H9 (cell line): ENCODE measurements at regions not wholly inside any gene's neighbourhood (a gene's known extent, or its start where the extent isn't known, plus 50 kb on each side); places are given as distances from the start of the nearest gene placed in this dataset.

Source experiments
- DNase-seq: peaks from one replicate; pipeline ENCODE4 v3.0.0-alpha.2; 2017
- H2AFZ ChIP-seq: one replicate; pipeline ENCODE4 v1.6.1; 2013; ENCODE audit warnings: mild to moderate bottlenecking, low read length, control low read depth, moderate library complexity
- H2AK5ac ChIP-seq: 2 replicates; pipeline ENCODE4 v1.6.1; 2013; ENCODE audit warnings: low read length, control low read depth, mixed read lengths; ENCODE audit not compliant: insufficient read length
- H2BK120ac ChIP-seq: one replicate; pipeline ENCODE4 v1.6.1; 2013; ENCODE audit warnings: low read depth, mild to moderate bottlenecking, low read length, control low read depth, inconsistent platforms; ENCODE audit not compliant: poor library complexity, severe bottlenecking
- H2BK12ac ChIP-seq: 2 replicates; pipeline ENCODE4 v1.6.1; 2013; ENCODE audit warnings: low read length, control low read depth, mixed read lengths, low read depth; ENCODE audit not compliant: insufficient read length
- H2BK15ac ChIP-seq: 2 replicates; pipeline ENCODE4 v1.6.1; 2013; ENCODE audit warnings: low read depth, low read length, control low read depth
- H2BK20ac ChIP-seq: one replicate; pipeline ENCODE4 v1.6.1; 2013; ENCODE audit warnings: low read depth, mild to moderate bottlenecking, low read length, control low read depth, inconsistent platforms; ENCODE audit not compliant: poor library complexity, severe bottlenecking
- H2BK5ac ChIP-seq: 2 replicates; pipeline ENCODE4 v1.6.1; 2013; ENCODE audit warnings: low read length, control low read depth, mixed read lengths; ENCODE audit not compliant: insufficient read length
- H3K14ac ChIP-seq: 2 replicates; pipeline ENCODE4 v1.6.1; 2013; ENCODE audit warnings: low read length, control low read depth; ENCODE audit not compliant: insufficient read depth
- H3K18ac ChIP-seq: 2 replicates; pipeline ENCODE4 v1.6.1; 2013; ENCODE audit warnings: low read depth, mild to moderate bottlenecking, mixed read lengths, low read length, control low read depth; ENCODE audit not compliant: insufficient read length
- H3K23ac ChIP-seq: 2 replicates; pipeline ENCODE4 v1.6.1; 2013; ENCODE audit warnings: low read length, control low read depth, mixed read lengths, low read depth; ENCODE audit not compliant: insufficient read length
- H3K23me2 ChIP-seq: 2 replicates; pipeline ENCODE4 v1.6.1; 2013; ENCODE audit warnings: low read depth, mild to moderate bottlenecking, mixed read lengths, low read length, control low read depth; ENCODE audit not compliant: insufficient read length, poor library complexity, severe bottlenecking
- H3K27ac ChIP-seq: 2 replicates; pipeline ENCODE4 v1.5.1; 2013; ENCODE audit warnings: low read length, control low read depth, mixed read lengths, low read depth; ENCODE audit not compliant: insufficient read length
- H3K27me3 ChIP-seq: 2 replicates; pipeline ENCODE4 v1.6.1; 2013; ENCODE audit warnings: low read length, control low read depth, inconsistent platforms; ENCODE audit not compliant: insufficient read depth
- H3K4ac ChIP-seq: 2 replicates; pipeline ENCODE4 v1.6.1; 2013; ENCODE audit warnings: low read depth, mild to moderate bottlenecking, control low read depth, inconsistent platforms, low read length, moderate library complexity
- H3K4me1 ChIP-seq: 2 replicates; pipeline ENCODE4 v1.6.1; 2013; ENCODE audit warnings: low read length, control low read depth, inconsistent platforms; ENCODE audit not compliant: insufficient read depth
- H3K4me2 ChIP-seq: 2 replicates; pipeline ENCODE4 v1.6.1; 2013; ENCODE audit warnings: low read length, control low read depth, mixed read lengths; ENCODE audit not compliant: insufficient read length, insufficient read depth
- H3K56ac ChIP-seq: 2 replicates; pipeline ENCODE4 v1.6.1; 2013; ENCODE audit warnings: low read depth, mild to moderate bottlenecking, mixed read lengths, low read length, control low read depth; ENCODE audit not compliant: insufficient read length
- H3K79me1 ChIP-seq: 2 replicates; pipeline ENCODE4 v1.6.1; 2013; ENCODE audit warnings: low read depth, mild to moderate bottlenecking, moderate library complexity, low read length, control low read depth, inconsistent platforms; ENCODE audit not compliant: insufficient read depth, poor library complexity, severe bottlenecking
- H3K79me2 ChIP-seq: 2 replicates; pipeline ENCODE4 v1.6.1; 2013; ENCODE audit warnings: low read length, control low read depth, inconsistent platforms; ENCODE audit not compliant: insufficient read depth
- H3K9ac ChIP-seq: 2 replicates; pipeline ENCODE4 v1.6.1; 2013; ENCODE audit warnings: low read length, control low read depth, mixed read lengths; ENCODE audit not compliant: insufficient read length; ENCODE audit errors: extremely low read depth
- H3K9me3 ChIP-seq: one replicate; pipeline ENCODE4 v1.6.1; 2013; ENCODE audit warnings: low read depth, low read length, inconsistent platforms; ENCODE audit not compliant: control insufficient read depth
- H3T11ph ChIP-seq: one replicate; pipeline ENCODE4 v1.6.1; 2013; ENCODE audit warnings: mild to moderate bottlenecking, low read length, control low read depth, inconsistent platforms
- H4K20me1 ChIP-seq: one replicate; pipeline ENCODE4 v1.6.1; 2013; ENCODE audit not compliant: control insufficient read depth, insufficient read length, insufficient read depth
- H4K5ac ChIP-seq: 2 replicates; pipeline ENCODE4 v1.6.1; 2013; ENCODE audit warnings: low read depth, mild to moderate bottlenecking, mixed read lengths, low read length, control low read depth; ENCODE audit not compliant: insufficient read length
- H4K8ac ChIP-seq: replicated peaks from 2 replicates; pipeline ENCODE4 v1.6.1; 2013; ENCODE audit warnings: low read length, control low read depth, mixed read lengths, low read depth; ENCODE audit not compliant: insufficient read length
- H4K91ac ChIP-seq: 2 replicates; pipeline ENCODE4 v1.6.1; 2013; ENCODE audit warnings: low read depth, mild to moderate bottlenecking, moderate library complexity, mixed read lengths, low read length, control low read depth; ENCODE audit not compliant: insufficient read length
- H3K27ac Mint-ChIP-seq, 3 experiments: 2 replicates in 2 of 3; 3 replicates in 1 of 3; pipeline ENCODE4 v1.8.0; 2020 to 2021; ENCODE audit warnings: mixed read lengths in 3 of 3, mild to moderate bottlenecking in 1 of 3, moderate library complexity in 1 of 3
- H3K27me3 Mint-ChIP-seq: 2 replicates; pipeline ENCODE4 v1.8.0; 2021; ENCODE audit warnings: low read depth, mild to moderate bottlenecking, moderate library complexity, mixed read lengths
- H3K36me3 Mint-ChIP-seq, 3 experiments: 2 replicates in 2 of 3; 3 replicates in 1 of 3; pipeline ENCODE4 v1.8.0; 2020 to 2021; ENCODE audit warnings: low read depth in 3 of 3, mixed read lengths in 3 of 3; ENCODE audit not compliant: insufficient read depth in 1 of 3
- H3K4me1 Mint-ChIP-seq, 2 experiments: 2 replicates each; pipeline ENCODE4 v1.8.0; 2020; ENCODE audit warnings: mixed read lengths in 2 of 2
- H3K4me3 Mint-ChIP-seq, 2 experiments: 2 replicates in 1 of 2; 3 replicates in 1 of 2; pipeline ENCODE4 v1.8.0; 2020 to 2021; ENCODE audit warnings: mild to moderate bottlenecking in 2 of 2, mixed read lengths in 2 of 2, moderate library complexity in 1 of 2
- H3K9me3 Mint-ChIP-seq, 2 experiments: 2 replicates in 1 of 2; 3 replicates in 1 of 2; pipeline ENCODE4 v1.8.0; 2020; ENCODE audit warnings: mild to moderate bottlenecking in 2 of 2, mixed read lengths in 2 of 2, moderate library complexity in 1 of 2
- CTCF ChIP-seq: fragments of 200-600 bp; sonication (generic); conservative IDR thresholded peaks from 3 replicates; pipeline ENCODE4 v1.8.0; 2021; ENCODE audit warnings: antibody characterized with exemption, mild to moderate bottlenecking
- WGBS: extraction: QIAGEN DNeasy Blood & Tissue Kit; methylation state at CpG from one replicate; pipeline ENCODE4 v1.1.7; 2013; ENCODE audit warnings: missing lambda C conversion rate, low lambda C conversion rate, mixed read lengths; ENCODE audit not compliant: insufficient read length; ENCODE audit errors: extremely low coverage; 5-methylcytosine and 5-hydroxymethylcytosine counted together

DNA sequence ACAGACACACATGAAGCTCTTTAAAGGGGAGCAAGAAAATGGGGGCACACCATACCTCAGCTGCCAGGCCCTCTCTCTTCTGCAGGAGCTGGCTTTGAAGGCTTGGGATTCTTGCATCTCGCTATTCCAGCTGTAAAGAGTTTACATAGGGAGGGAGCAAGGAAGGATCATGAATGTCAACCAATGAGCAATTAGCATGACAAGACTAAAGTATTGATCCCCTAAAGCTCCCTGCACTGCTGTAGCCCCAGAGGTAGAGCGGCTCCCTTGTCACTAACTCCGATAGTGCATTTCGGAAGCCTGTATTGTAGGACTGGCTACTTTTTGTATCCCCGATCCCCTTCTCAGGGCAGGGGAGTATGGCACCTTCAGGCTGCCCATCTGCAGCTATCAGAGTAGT lies 113.4 kb upstream of the PMFBP1 start:
- peak overlapping the region; percentile 19 for H3K4me2 ChIP-seq
- H3K56ac ChIP-seq = no peak overlapping the region
- no peaks in the 10 kb centered on the region for H3K79me1 ChIP-seq
- no peaks in the 10 kb centered on the region for H3K79me2 ChIP-seq
- no peaks in the 10 kb centered on the region for H4K20me1 ChIP-seq
- peaks cover 4% of the 10 kb centered on the region for H3K4me1 ChIP-seq
- Mint-ChIP-seq H3K27ac (peak overlapping the region in 1 of 3 experiments; percentile 31; a peak in 1 of 7 replicates), H3K4me1 (peaks cover 29 to 32% of the 10 kb centered on the region in 2 experiments), H3K36me3 (no peaks in the 10 kb centered on the region), H3K4me3 (peak overlapping the region in 1 of 2 experiments; percentile 45; a peak in 3 of 5 replicates), H3K9me3 (no peaks in the 10 kb centered on the region), H3K27me3 (peaks cover 2% of the 10 kb centered on the region)
- H3K23me2 ChIP-seq = no peaks in the 10 kb centered on the region
- H3K27me3 ChIP-seq = no peaks in the 10 kb centered on the region
- H3K14ac ChIP-seq = no peak overlapping the region
- H2BK20ac ChIP-seq = no peak overlapping the region
- no peaks in the 10 kb centered on the region for H3K9me3 ChIP-seq
- H3T11ph ChIP-seq = no peak overlapping the region
- H2AK5ac ChIP-seq = no peak overlapping the region
- no peak overlapping the region for H2BK15ac ChIP-seq
- H4K8ac ChIP-seq = no peak overlapping the region
- no peak overlapping the region for H2BK120ac ChIP-seq
- H2AFZ ChIP-seq = no peak overlapping the region
- no peak overlapping the region for H4K5ac ChIP-seq
- no CpG with 5 or more reads among the region's 5 CpGs for WGBS
- H3K27ac ChIP-seq = no peak overlapping the region
- H3K18ac ChIP-seq = no peak overlapping the region
- no peak overlapping the region for H4K91ac ChIP-seq
- H3K9ac ChIP-seq = no peak overlapping the region
- TF ChIP-seq CTCF = no peak
- H2BK5ac ChIP-seq = no peak overlapping the region
- DNase-seq = peak; percentile 39
- H3K23ac ChIP-seq = no peak overlapping the region
- H3K4ac ChIP-seq = no peak overlapping the region
- H2BK12ac ChIP-seq = no peak overlapping the region
